ENCODE measurements at regions not wholly inside any gene's neighbourhood (a gene's known extent, or its start where the extent isn't known, plus 50 kb on each side); places are given as distances from the start of the nearest gene placed in this dataset.

GRCh38 chr2:12330916-12331315, 385.8 kb upstream of the TRIB2 start:
- no peak for DNase-seq

DNA sequence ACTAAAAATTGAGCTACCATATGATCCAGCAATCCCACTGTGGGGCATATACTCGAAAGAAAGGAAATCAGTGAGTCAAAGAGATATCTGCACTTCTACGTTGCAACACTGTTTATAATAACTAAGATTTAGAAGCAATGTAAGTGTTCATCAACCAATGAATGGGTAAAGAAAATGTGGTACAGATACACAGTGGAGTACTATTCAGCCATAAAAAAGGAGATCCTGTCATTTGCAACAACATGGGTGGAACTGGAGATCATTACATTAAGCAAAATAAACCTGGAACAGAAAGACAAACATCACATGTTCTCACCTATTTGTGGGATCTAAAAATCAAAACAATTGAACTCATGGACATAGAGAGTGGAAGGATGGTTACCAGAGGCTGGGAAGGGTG, 385.0 kb upstream of the TRIB2 start:
- no peak for DNase-seq

- no peak for DNase-seq
Observed at GRCh38 chr2:12333293-12333692, 383.4 kb upstream of the TRIB2 start.

GRCh38 chr2:12334412-12334966, 382.2 kb upstream of the TRIB2 start:
- DNase-seq, result no peak

DNA sequence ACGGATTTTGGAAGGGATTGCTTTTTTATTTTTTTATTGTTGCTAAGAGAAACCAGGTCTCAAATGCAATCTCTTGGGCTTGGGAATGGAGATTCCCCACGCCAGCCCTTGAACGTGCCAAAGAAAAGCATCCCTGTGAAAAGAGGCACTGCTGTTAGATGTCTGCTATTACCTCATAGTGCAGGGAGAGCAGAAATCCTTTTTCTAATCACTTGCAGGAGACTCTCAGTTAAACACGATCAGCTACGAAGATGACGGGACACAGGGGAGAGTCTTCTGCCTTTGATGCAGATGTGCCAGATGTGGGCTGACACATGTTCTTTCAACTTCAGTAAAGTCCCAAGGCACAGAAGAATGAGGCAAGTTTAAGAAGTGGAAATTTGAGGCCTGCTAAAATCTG, 381.6 kb upstream of the TRIB2 start:
- no peak for DNase-seq

DNA sequence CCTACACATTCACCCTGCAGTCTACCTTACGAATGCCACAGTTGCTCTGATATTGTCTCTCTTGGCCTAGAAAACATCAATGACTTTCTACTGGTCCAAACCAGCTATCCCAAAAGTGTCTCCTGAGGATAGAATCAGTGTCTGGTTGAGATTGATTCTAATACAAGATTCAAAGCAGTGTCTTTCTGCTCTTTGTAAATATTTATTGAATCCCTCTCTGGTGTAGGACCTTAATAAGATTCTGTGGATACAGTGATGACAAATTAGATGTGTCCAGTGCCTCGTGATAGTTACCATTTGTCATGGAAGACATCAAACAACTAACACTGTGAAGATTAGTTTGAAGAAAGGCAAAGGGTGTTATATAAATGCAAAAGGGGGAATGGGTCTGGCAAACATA, 380.7 kb upstream of the TRIB2 start:
- no peak for DNase-seq

DNA sequence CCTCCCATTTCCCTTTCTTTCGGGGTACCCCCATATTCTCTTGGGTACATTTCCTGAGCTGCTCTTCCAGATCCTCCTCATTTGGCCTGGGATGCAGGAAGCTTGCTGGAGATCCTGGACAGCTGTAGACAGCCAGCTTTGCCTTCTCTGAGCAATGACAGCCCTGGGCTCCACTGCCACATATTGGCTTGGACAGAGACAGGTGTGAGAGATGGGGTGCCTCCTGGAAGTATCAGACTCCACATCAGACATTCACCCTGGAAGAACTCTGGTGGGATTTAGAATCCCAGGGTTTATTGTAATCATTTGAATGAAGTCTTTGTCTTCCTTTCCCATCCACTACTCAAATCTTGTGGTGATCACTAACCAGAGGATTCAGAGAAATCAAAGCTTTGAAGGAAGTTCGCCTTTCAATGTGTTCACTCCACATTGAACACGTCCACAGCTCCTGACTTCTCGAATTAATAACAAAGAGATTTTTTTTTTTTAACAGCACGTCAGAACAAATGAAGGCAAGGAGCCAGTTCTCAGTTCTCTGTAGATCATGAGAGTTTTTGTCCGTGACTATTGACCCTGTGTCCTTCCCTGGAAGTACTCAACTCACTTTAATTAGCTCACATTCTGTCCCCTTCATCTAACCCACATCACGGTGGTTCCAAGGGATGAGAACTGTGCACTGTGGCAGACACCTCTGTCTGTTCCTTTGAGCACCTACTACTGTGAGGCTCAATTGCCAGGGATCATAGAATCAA, 377.6 kb upstream of the TRIB2 start:
- DNase-seq, result no peak

DNA sequence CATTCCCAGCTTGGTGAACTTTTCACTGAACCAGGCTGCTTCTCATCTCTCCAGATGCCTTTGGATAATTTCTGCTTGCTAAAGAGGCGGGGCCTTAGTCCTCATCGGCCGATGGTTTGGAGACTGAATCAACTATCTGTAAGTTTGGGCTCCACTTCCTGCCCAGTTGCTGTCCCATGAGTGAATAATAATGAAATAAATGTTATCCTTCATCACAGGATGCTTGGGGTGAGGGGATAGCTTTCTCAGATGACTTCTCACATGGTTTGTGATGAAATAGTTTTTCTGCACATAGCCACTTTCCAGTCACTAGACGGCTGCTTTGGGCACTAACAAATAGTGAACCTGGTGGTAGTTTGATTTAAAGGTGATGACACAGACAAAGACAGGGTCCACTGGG, 376.6 kb upstream of the TRIB2 start:
- DNase-seq, result no peak

- DNase-seq, result no peak
Observed at GRCh38 chr2:12341215-12341614, 375.5 kb upstream of the TRIB2 start.

GRCh38 chr2:12341920-12342319, 374.8 kb upstream of the TRIB2 start:
- DNase-seq, result no peak

- DNase-seq, result no peak
Observed at GRCh38 chr2:12343141-12343540, 373.6 kb upstream of the TRIB2 start.

DNA sequence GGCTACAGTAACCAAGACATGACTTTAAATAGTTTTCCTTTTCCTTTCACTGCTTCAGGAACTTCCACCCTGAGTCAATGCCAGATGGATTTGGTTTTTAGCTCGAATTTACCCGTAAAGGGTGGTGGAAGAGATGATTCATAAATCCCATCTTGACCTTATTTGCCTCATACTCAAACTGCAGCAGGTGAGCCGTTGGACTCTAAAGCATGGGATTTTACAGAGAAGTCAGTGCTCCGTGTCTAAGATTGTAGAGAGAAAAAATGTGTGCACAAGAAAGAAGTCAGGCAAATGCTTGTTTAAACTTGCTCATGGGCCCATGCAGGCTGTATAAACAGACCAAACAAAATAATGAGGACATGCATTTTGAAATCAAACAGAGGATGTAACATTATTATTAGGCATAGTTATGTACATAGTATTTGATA, 369.7 kb upstream of the TRIB2 start:
- no peak for DNase-seq

- no peak for DNase-seq
Observed at GRCh38 chr2:12348216-12348615, 368.5 kb upstream of the TRIB2 start.

DNA sequence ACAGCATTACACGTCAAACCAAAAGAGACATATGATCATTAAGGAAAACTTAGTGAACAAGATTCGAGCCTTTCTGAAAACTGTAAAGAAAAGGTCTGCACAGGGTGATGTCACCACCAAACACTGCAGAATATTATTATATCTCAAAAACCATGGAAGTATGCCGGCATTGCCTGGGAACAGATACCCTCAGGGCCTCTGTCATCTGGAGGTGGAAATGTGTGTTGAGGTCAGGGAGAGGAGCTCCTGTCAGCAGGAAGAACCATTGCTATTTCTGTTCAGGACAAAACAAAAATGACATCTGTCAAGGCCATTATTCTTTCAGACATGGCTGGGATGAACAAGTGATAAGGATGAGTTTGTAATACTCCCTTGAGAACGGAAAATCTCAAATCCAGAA, 365.9 kb upstream of the TRIB2 start:
- no peak for DNase-seq

- no peak for DNase-seq
Observed at GRCh38 chr2:12352889-12353288, 363.8 kb upstream of the TRIB2 start.

GRCh38 chr2:12361506-12361905, 355.2 kb upstream of the TRIB2 start:
- no peak for DNase-seq

GRCh38 chr2:12363138-12363537, 353.6 kb upstream of the TRIB2 start:
- DNase-seq, result no peak

DNA sequence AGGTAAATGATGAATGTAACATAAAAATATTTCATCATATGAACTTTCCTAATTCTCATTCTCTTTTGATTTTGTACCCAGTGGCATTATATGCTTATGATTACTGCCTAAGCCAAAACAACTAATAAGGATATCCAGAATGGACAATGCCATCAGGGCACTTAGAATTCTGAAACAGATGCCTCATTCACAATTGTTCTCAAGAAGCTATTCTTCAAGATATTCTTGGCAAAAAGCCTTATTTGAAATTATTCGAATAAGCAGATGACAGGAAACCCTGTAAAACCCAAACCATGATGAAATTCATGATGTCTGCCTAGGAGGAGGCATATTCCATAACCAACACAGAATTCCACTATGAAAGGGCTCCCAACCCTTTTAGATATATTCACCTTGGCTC, 353.2 kb upstream of the TRIB2 start:
- DNase-seq, result no peak

DNA sequence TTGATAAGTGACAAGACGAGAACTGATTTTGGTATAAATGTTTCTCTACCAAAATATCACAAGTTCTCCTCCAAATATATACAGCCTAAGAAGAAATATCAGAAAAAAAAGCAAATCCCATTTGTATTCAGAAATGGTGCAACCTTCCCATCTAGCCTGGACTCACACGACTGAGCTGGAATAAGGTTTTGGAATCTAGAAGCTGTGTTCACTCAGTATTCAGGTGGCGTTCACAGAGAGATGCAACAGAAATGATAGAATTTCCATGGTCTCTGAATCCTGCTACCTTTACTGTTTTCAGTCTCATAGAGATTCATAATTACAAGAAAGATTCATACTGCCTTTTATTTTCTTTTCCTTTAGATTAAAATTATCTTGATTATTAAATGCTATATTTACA, 347.2 kb upstream of the TRIB2 start:
- no peak for DNase-seq

GRCh38 chr2:12376025-12376424, 340.7 kb upstream of the TRIB2 start:
- DNase-seq, result no peak

GRCh38 chr2:12379143-12379542, 337.6 kb upstream of the TRIB2 start:
- no peak for DNase-seq

- no peak for DNase-seq
Observed at GRCh38 chr2:12381543-12382325, 335.0 kb upstream of the TRIB2 start.

GRCh38 chr2:12382366-12382765, 334.4 kb upstream of the TRIB2 start:
- DNase-seq, result no peak

DNA sequence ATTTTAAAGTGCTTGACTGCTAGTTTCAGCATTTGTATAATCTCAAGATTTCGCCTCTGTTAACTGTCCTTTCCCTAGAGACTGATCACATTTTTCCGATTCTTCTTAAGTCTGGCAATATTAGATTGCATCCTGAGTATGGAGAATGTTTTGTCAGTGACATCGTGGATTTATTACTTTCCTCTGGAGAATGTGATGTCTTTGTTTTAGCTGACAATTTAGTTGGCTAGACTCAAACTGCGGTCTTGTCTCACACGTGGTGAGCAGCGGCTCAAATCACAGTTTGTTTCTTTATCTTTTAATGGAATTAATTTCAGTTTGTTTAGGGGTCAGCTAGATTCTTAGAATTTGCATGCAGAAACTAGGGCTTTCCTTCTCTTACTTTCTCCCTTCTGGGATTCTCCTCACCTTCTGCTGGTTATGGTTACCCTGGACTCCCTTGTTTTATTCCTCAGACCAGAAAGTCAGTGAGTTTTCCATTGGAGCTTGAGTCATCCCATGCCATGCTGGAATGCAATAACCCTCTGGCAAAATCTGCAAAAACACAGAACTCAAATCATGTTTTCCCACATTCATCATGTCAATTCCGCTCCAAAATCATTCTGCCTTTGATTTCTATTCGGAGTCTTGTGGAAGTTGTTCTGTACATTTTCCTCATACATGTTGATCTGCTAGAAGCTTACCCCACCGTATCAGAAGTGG, 327.2 kb upstream of the TRIB2 start:
- no peak for DNase-seq
